Adrenal gland (tissue), 9 donors: ENCODE measurements at regions not wholly inside any gene's neighbourhood (a gene's known extent, or its start where the extent isn't known, plus 50 kb on each side); places are given as distances from the start of the nearest gene placed in this dataset.

Experiments used
- DNase-seq, 7 donors: peaks; one replicate each; pipeline ENCODE4 v3.0.0-alpha.2; 2019 to 2020
- H3K27ac ChIP-seq, 5 donors: fragments of 200-600 bp; sonication (generic) in 4 of 5; 1 replicate in 3 of 5; 2 replicates in 2 of 5; pipeline versions ENCODE4 v1.5.1 to v1.8.0; 2016 to 2020; ENCODE audit warnings: mild to moderate bottlenecking in 1 of 5
- H3K27me3 ChIP-seq: fragments of 200-600 bp; 2 replicates; pipeline ENCODE4 v1.8.0; 2021
- H3K36me3 ChIP-seq, 2 donors: fragments of 200-600 bp; replicated peaks in 1 of 2; 1 replicate in 1 of 2; 2 replicates in 1 of 2; pipeline versions ENCODE4 v1.5.1 to v1.8.0; 2018 to 2022
- H3K4me1 ChIP-seq, 2 donors: fragments of 200-600 bp; replicated peaks in 1 of 2; 1 replicate in 1 of 2; 2 replicates in 1 of 2; pipeline versions ENCODE4 v1.5.1 to v1.8.0; 2018 to 2021
- H3K4me3 ChIP-seq, 4 donors: fragments of 200-600 bp; sonication (generic) in 3 of 4; one replicate each; pipeline ENCODE4 v1.5.1; 2016 to 2018
- H3K9me3 ChIP-seq, 3 donors: fragments of 200-600 bp; sonication (generic) in 1 of 3; replicated peaks in 1 of 3; 1 replicate in 2 of 3; 2 replicates in 1 of 3; pipeline versions ENCODE4 v1.5.1 to v1.8.0; 2016 to 2021
- POLR2A ChIP-seq, 2 donors: fragments of 450-650 bp; IDR thresholded peaks; one replicate each; pipeline ENCODE4 v1.6.1; 2017; ENCODE audit warnings: antibody characterized with exemption in 2 of 2, mild to moderate bottlenecking in 2 of 2, moderate library complexity in 1 of 2
- WGBS, 4 donors: extraction: QIAGEN DNeasy Blood & Tissue Kit in 2 of 4; methylation state at CpG; one replicate each; pipeline versions ENCODE4 v1.1.5 to v1.1.7; 2013 to 2017; 5-methylcytosine and 5-hydroxymethylcytosine counted together
- intact Hi-C, 2 donors: fragments of 100-400 bp; cut with DNase I; formaldehyde crosslinking; loops; one replicate each; pipeline versions ENCODE4 v1.14.1 to v1.15.0; 2022 to 2023
- TF ChIP-seq, protein P1 (sequence below), 6 experiments: fragments of 450-650 bp in 4 of 6; fragments of 200-600 bp in 2 of 6; sonication (generic) in 1 of 6; IDR thresholded peaks; 1 replicate in 5 of 6; 2 replicates in 1 of 6; pipeline versions ENCODE4 v1.5.1 to v1.8.0; 2016 to 2021; ENCODE audit warnings: antibody characterized with exemption in 6 of 6, mild to moderate bottlenecking in 2 of 6, moderate library complexity in 1 of 6
- donor health status: healthy with polysubstance abuse.
- donor health status: Bipolar disorder and iron deficiency.
- donor health status: DM: yes; HTN: yes; CAD: no.
- donor health status: DM: no; HTN: no; CAD: no.
- donor health status: DM: no; HTN: no; CAD: no.

GRCh38 chr16:82524976-82525375 lies 101.8 kb upstream of the CDH13 start:
- Histone ChIP-seq H3K27ac (no peak overlapping the region), H3K36me3 (no peaks in the 10 kb centered on the region), H3K4me3 (no peak overlapping the region), H3K9me3 (no peaks in the 10 kb centered on the region), H3K27me3 (no peaks in the 10 kb centered on the region), H3K4me1 (no peaks in the 10 kb centered on the region)
- intact Hi-C loops: no loop called here
- DNase-seq: no peak
- TF ChIP-seq, protein P1, sequence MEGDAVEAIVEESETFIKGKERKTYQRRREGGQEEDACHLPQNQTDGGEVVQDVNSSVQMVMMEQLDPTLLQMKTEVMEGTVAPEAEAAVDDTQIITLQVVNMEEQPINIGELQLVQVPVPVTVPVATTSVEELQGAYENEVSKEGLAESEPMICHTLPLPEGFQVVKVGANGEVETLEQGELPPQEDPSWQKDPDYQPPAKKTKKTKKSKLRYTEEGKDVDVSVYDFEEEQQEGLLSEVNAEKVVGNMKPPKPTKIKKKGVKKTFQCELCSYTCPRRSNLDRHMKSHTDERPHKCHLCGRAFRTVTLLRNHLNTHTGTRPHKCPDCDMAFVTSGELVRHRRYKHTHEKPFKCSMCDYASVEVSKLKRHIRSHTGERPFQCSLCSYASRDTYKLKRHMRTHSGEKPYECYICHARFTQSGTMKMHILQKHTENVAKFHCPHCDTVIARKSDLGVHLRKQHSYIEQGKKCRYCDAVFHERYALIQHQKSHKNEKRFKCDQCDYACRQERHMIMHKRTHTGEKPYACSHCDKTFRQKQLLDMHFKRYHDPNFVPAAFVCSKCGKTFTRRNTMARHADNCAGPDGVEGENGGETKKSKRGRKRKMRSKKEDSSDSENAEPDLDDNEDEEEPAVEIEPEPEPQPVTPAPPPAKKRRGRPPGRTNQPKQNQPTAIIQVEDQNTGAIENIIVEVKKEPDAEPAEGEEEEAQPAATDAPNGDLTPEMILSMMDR (IDR thresholded peaks at IDR 0.05): no peak
- TF ChIP-seq POLR2A (IDR thresholded peaks at IDR 0.05): no peak
- 19 to 65% (median 57%) methylated on average over 1 of the region's 1 CpG for WGBS, 4 donors

- H3K9me3 ChIP-seq: no peaks in the 10 kb centered on the region
- intact Hi-C loops: no loop called here
- H3K4me3 ChIP-seq: no peak overlapping the region
- TF ChIP-seq, protein P1 (IDR thresholded peaks at IDR 0.05): no peak
- no peak for TF ChIP-seq POLR2A (IDR thresholded peaks at IDR 0.05)
- DNase-seq: no peak
- no peaks in the 10 kb centered on the region for H3K4me1 ChIP-seq
- H3K27ac ChIP-seq: no peak overlapping the region
- H3K36me3 ChIP-seq: no peaks in the 10 kb centered on the region
- WGBS, 4 donors: 49 to 79% (median 54%) methylated on average over 1 of the region's 1 CpG
- no peaks in the 10 kb centered on the region for H3K27me3 ChIP-seq
Measured at GRCh38 chr16:82523815-82524214, 103.0 kb upstream of the CDH13 start.

GRCh38 chr16:82522026-82522425 lies 104.7 kb upstream of the CDH13 start:
- 61 to 82% (median 66%) methylated on average over 6 of the region's 6 CpGs for WGBS, 4 donors
- Histone ChIP-seq H3K4me3 (no peak overlapping the region), H3K36me3 (no peaks in the 10 kb centered on the region), H3K27me3 (no peaks in the 10 kb centered on the region), H3K27ac (no peak overlapping the region), H3K4me1 (no peaks in the 10 kb centered on the region), H3K9me3 (no peaks in the 10 kb centered on the region)
- no peak for DNase-seq
- TF ChIP-seq, protein P1 (IDR thresholded peaks at IDR 0.05): no peak
- no peak for TF ChIP-seq POLR2A (IDR thresholded peaks at IDR 0.05)
- intact Hi-C loops: no loop called here

GRCh38 chr16:82518811-82519210 lies 108.0 kb upstream of the CDH13 start:
- no peaks in the 10 kb centered on the region for H3K4me1 ChIP-seq
- WGBS, 4 donors: 61 to 74% (median 66%) methylated on average over 2 of the region's 2 CpGs
- H3K36me3 ChIP-seq: no peaks in the 10 kb centered on the region
- intact Hi-C loops: no loop called here
- no peak overlapping the region for H3K27ac ChIP-seq
- TF ChIP-seq, protein P1 (IDR thresholded peaks at IDR 0.05): no peak
- TF ChIP-seq POLR2A (IDR thresholded peaks at IDR 0.05): no peak
- H3K4me3 ChIP-seq: no peak overlapping the region
- no peaks in the 10 kb centered on the region for H3K9me3 ChIP-seq
- H3K27me3 ChIP-seq: no peaks in the 10 kb centered on the region
- DNase-seq: no peak
